Activated CD8-positive, alpha-beta T cell treated with anti-CD3 and anti-CD28 coated beads for 36 hours (primary cell): ENCODE measurements at regions not wholly inside any gene's neighbourhood (a gene's known extent, or its start where the extent isn't known, plus 50 kb on each side); places are given as distances from the start of the nearest gene placed in this dataset.

Source experiments
- ATAC-seq: fragments of 200-7000 bp; cut with Tn5 transposase; one replicate; pipeline ENCODE4 v1.10.0; 2021; ENCODE audit warnings: mild to moderate bottlenecking, moderate library complexity
- CTCF ChIA-PET: fragments of 350-600 bp; sonication (Branson Sonifier 250); formaldehyde crosslinking; loops from one replicate; lab custom pipeline; 2021; ENCODE audit warnings: antibody characterized with exemption; lab: Charles Lee
- POLR2A ChIA-PET: fragments of 350-600 bp; sonication (Branson Sonifier 250); formaldehyde crosslinking; loops from one replicate; lab custom pipeline; 2021; ENCODE audit warnings: antibody characterized with exemption; lab: Charles Lee
- DNase-seq: peaks from one replicate; pipeline ENCODE4 v3.0.0-alpha.2; 2020
- H3K27ac Mint-ChIP-seq: one replicate; pipeline ENCODE4 v1.8.0; 2021; ENCODE audit warnings: mild to moderate bottlenecking, mixed read lengths
- H3K27me3 Mint-ChIP-seq: one replicate; pipeline ENCODE4 v1.8.0; 2021; ENCODE audit warnings: mixed read lengths
- H3K36me3 Mint-ChIP-seq: one replicate; pipeline ENCODE4 v1.8.0; 2021; ENCODE audit warnings: low read depth, mixed read lengths
- H3K4me1 Mint-ChIP-seq: one replicate; pipeline ENCODE4 v1.8.0; 2021; ENCODE audit warnings: low read depth, mixed read lengths
- H3K4me3 Mint-ChIP-seq: one replicate; pipeline ENCODE4 v1.8.0; 2021; ENCODE audit warnings: mild to moderate bottlenecking, moderate library complexity, mixed read lengths
- H3K9me3 Mint-ChIP-seq: one replicate; pipeline ENCODE4 v1.8.0; 2021; ENCODE audit warnings: mixed read lengths
- CTCF ChIP-seq: fragments of 200-600 bp; IDR thresholded peaks from one replicate; pipeline ENCODE4 v1.8.0; 2022; ENCODE audit warnings: antibody characterized with exemption, mild to moderate bottlenecking
- intact Hi-C: fragments of 100-400 bp; cut with micrococcal nuclease; formaldehyde crosslinking; loops from one replicate; pipeline ENCODE4 v1.10.0; 2022

- Mint-ChIP-seq H3K36me3 (no peaks in the 10 kb centered on the region), H3K27me3 (peaks cover 2% of the 10 kb centered on the region), H3K4me3 (no peak overlapping the region), H3K27ac (no peak overlapping the region), H3K4me1 (no peaks in the 10 kb centered on the region), H3K9me3 (no peaks in the 10 kb centered on the region)
- CTCF ChIA-PET: interaction anchor here (0.6 to 2.4 kb wide), 4 partner anchors 10 to 73 kb away, joined by 3 to 14 read pairs (median 6); no protein-coding TSS in a partner anchor
- ATAC-seq: no peak
- no peak for DNase-seq
- no peak for TF ChIP-seq CTCF
- POLR2A ChIA-PET: no interaction called here
- intact Hi-C loops: no loop called here
These were observed 380.7 kb downstream of the REEP3 start for GRCh38 chr10:63901881-63902280.

GRCh38 chr10:63910806-63911205 lies 389.6 kb downstream of the REEP3 start:
- ChIA-PET POLR2A (no interaction called here), CTCF (interaction anchor here (2.5 kb wide), 1 partner anchor 9 kb away, joined by 8 read pairs; no protein-coding TSS in a partner anchor)
- DNase-seq: no peak
- Mint-ChIP-seq H3K36me3 (no peaks in the 10 kb centered on the region), H3K9me3 (no peaks in the 10 kb centered on the region), H3K27ac (no peak overlapping the region), H3K4me3 (no peak overlapping the region), H3K4me1 (no peaks in the 10 kb centered on the region), H3K27me3 (peaks cover 6% of the 10 kb centered on the region)
- TF ChIP-seq CTCF: no peak
- intact Hi-C loops: no loop called here
- no peak for ATAC-seq

GRCh38 chr10:63915240-63915639 lies 394.0 kb downstream of the REEP3 start:
- Mint-ChIP-seq H3K36me3 (no peaks in the 10 kb centered on the region), H3K4me3 (no peak overlapping the region), H3K27ac (no peak overlapping the region), H3K4me1 (no peaks in the 10 kb centered on the region), H3K9me3 (no peaks in the 10 kb centered on the region), H3K27me3 (peaks cover 3% of the 10 kb centered on the region)
- CTCF ChIA-PET: interaction anchor here (1.2 kb wide), 1 partner anchor 48 kb away, joined by 4 read pairs; no protein-coding TSS in a partner anchor
- DNase-seq: no peak
- ATAC-seq: no peak
- POLR2A ChIA-PET: no interaction called here
- TF ChIP-seq CTCF: no peak
- intact Hi-C loops: no loop called here

GRCh38 chr10:63917363-63917762 lies 396.2 kb downstream of the REEP3 start:
- ChIA-PET CTCF (interaction anchor here (0.6 to 0.9 kb wide), 2 partner anchors 15 to 51 kb away, joined by 3 to 4 read pairs; no protein-coding TSS in a partner anchor), POLR2A (no interaction called here)
- Mint-ChIP-seq H3K9me3 (no peaks in the 10 kb centered on the region), H3K36me3 (no peaks in the 10 kb centered on the region), H3K27me3 (peaks cover 4% of the 10 kb centered on the region), H3K4me1 (no peaks in the 10 kb centered on the region), H3K4me3 (no peak overlapping the region), H3K27ac (no peak overlapping the region)
- intact Hi-C loops: no loop called here
- DNase-seq: no peak
- TF ChIP-seq CTCF: no peak
- no peak for ATAC-seq

- DNase-seq: no peak
- Mint-ChIP-seq H3K27ac (no peak overlapping the region), H3K4me3 (no peak overlapping the region), H3K27me3 (peaks cover 5% of the 10 kb centered on the region), H3K36me3 (no peaks in the 10 kb centered on the region), H3K9me3 (no peaks in the 10 kb centered on the region), H3K4me1 (no peaks in the 10 kb centered on the region)
- TF ChIP-seq CTCF: no peak
- intact Hi-C loops: no loop called here
- ChIA-PET POLR2A (no interaction called here), CTCF (interaction anchor here (1.1 kb wide), 1 partner anchor 53 kb away, joined by 3 read pairs; no protein-coding TSS in a partner anchor)
- no peak for ATAC-seq
These were observed 398.5 kb downstream of the REEP3 start for GRCh38 chr10:63919575-63920279.
